ENCODE measurements at regions not wholly inside any gene's neighbourhood (a gene's known extent, or its start where the extent isn't known, plus 50 kb on each side); places are given as distances from the start of the nearest gene placed in this dataset.

DNA sequence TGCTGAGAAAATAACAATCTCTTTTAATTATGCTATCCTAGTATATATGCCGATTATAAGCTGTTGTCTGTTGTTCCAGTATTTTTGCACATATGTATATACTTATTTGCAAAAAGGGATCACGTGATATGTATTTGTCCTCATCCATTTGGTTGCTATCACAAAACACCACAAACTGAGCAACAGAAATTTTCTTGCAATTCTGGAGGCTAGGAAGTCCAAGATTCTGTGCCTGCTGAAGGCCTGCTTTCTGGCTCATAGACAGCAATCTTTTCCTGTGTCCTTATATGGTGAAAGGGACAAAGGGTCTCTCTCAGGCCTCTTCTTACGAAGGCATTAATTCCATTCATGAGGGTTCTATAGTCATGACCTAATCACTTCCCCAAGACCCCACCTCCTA lies 186.5 kb downstream of the LPIN1 start:
- TF ChIP-seq, protein P1, sequence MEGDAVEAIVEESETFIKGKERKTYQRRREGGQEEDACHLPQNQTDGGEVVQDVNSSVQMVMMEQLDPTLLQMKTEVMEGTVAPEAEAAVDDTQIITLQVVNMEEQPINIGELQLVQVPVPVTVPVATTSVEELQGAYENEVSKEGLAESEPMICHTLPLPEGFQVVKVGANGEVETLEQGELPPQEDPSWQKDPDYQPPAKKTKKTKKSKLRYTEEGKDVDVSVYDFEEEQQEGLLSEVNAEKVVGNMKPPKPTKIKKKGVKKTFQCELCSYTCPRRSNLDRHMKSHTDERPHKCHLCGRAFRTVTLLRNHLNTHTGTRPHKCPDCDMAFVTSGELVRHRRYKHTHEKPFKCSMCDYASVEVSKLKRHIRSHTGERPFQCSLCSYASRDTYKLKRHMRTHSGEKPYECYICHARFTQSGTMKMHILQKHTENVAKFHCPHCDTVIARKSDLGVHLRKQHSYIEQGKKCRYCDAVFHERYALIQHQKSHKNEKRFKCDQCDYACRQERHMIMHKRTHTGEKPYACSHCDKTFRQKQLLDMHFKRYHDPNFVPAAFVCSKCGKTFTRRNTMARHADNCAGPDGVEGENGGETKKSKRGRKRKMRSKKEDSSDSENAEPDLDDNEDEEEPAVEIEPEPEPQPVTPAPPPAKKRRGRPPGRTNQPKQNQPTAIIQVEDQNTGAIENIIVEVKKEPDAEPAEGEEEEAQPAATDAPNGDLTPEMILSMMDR (IDR thresholded peaks at IDR 0.05): no peak
- TF ChIP-seq, protein P2, sequence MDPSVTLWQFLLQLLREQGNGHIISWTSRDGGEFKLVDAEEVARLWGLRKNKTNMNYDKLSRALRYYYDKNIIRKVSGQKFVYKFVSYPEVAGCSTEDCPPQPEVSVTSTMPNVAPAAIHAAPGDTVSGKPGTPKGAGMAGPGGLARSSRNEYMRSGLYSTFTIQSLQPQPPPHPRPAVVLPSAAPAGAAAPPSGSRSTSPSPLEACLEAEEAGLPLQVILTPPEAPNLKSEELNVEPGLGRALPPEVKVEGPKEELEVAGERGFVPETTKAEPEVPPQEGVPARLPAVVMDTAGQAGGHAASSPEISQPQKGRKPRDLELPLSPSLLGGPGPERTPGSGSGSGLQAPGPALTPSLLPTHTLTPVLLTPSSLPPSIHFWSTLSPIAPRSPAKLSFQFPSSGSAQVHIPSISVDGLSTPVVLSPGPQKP (IDR thresholded peaks at IDR 0.05; ENCODE audit: low read depth, low read length): no peak
- TF ChIP-seq PHF8 (IDR thresholded peaks at IDR 0.05; ENCODE audit: borderline replicate concordance, low read depth) (no peak), RAD21 (conservative IDR thresholded peaks at IDR 0.05 in 1 of 2, IDR thresholded peaks at IDR 0.05 in 1 of 2) (no peak), JUNB (IDR thresholded peaks at IDR 0.05) (no peak), JUN (IDR thresholded peaks at IDR 0.05) (no peak), SMC3 (IDR thresholded peaks at IDR 0.05) (no peak)

Measured in A549 (cell line).